Mesodermal cell (in vitro differentiated cells): ENCODE measurements at regions not wholly inside any gene's neighbourhood (a gene's known extent, or its start where the extent isn't known, plus 50 kb on each side); places are given as distances from the start of the nearest gene placed in this dataset.

Source experiments
- H3K27ac ChIP-seq: 2 replicates; pipeline ENCODE4 v1.7.0; 2013; ENCODE audit warnings: mild to moderate bottlenecking, low read depth, low read length, moderate library complexity; ENCODE audit not compliant: severe bottlenecking
- H3K36me3 ChIP-seq: 2 replicates; pipeline ENCODE4 v1.7.1; 2013; ENCODE audit warnings: mild to moderate bottlenecking, low read length, moderate library complexity; ENCODE audit not compliant: control insufficient read depth, insufficient read depth
- H3K4me1 ChIP-seq: one replicate; pipeline ENCODE4 v1.7.1; 2013; ENCODE audit warnings: mild to moderate bottlenecking, low read length; ENCODE audit not compliant: insufficient read depth, control insufficient read depth, poor library complexity, severe bottlenecking
- H3K4me3 ChIP-seq: 2 replicates; pipeline ENCODE4 v1.7.0; 2013; ENCODE audit warnings: low read length, control low read depth, mild to moderate bottlenecking; ENCODE audit not compliant: insufficient read depth, poor library complexity, severe bottlenecking; ENCODE audit errors: extremely low read depth
- H3K9me3 ChIP-seq: 2 replicates; pipeline ENCODE4 v1.7.1; 2013; ENCODE audit warnings: mild to moderate bottlenecking, low read length, moderate library complexity; ENCODE audit not compliant: control insufficient read depth
- WGBS, 2 experiments: methylation state at CpG; one replicate each; pipeline ENCODE4 v1.1.5; 2013; ENCODE audit warnings: missing lambda C conversion rate in 2 of 2; ENCODE audit not compliant: insufficient coverage in 2 of 2; 5-methylcytosine and 5-hydroxymethylcytosine counted together

GRCh38 chr11:127632976-127633680, 632.6 kb upstream of the KIRREL3 start:
- H3K36me3 ChIP-seq: no peaks in the 10 kb centered on the region
- no peaks in the 10 kb centered on the region for H3K9me3 ChIP-seq
- no CpG with 5 or more reads among the region's 2 CpGs for WGBS, 2 experiments
- no peaks in the 10 kb centered on the region for H3K4me1 ChIP-seq
- H3K4me3 ChIP-seq: no peak overlapping the region
- H3K27ac ChIP-seq: no peak overlapping the region

- Histone ChIP-seq H3K27ac (no peak overlapping the region), H3K4me1 (no peaks in the 10 kb centered on the region), H3K9me3 (no peaks in the 10 kb centered on the region), H3K36me3 (no peaks in the 10 kb centered on the region), H3K4me3 (no peak overlapping the region)
- 79 to 86% methylated on average over 3 of the region's 4 CpGs for WGBS, 2 experiments
Measured at GRCh38 chr11:127632546-127632945, 632.0 kb upstream of the KIRREL3 start.

GRCh38 chr11:127631974-127632373, 631.4 kb upstream of the KIRREL3 start:
- WGBS, 2 experiments: 100% methylated on average over 3 to 5 of the region's 5 CpGs
- no peak overlapping the region for H3K4me3 ChIP-seq
- no peaks in the 10 kb centered on the region for H3K4me1 ChIP-seq
- H3K9me3 ChIP-seq: no peaks in the 10 kb centered on the region
- H3K36me3 ChIP-seq: no peaks in the 10 kb centered on the region
- no peak overlapping the region for H3K27ac ChIP-seq

- H3K9me3 ChIP-seq: no peaks in the 10 kb centered on the region
- H3K4me3 ChIP-seq: no peak overlapping the region
- no peak overlapping the region for H3K27ac ChIP-seq
- WGBS, 2 experiments: 85 to 91% methylated on average over 2 of the region's 3 CpGs
- no peaks in the 10 kb centered on the region for H3K36me3 ChIP-seq
- H3K4me1 ChIP-seq: no peaks in the 10 kb centered on the region
Measured at GRCh38 chr11:127629200-127629599, 628.6 kb upstream of the KIRREL3 start.

GRCh38 chr11:127628458-127628785, 627.9 kb upstream of the KIRREL3 start:
- WGBS, 2 experiments: 83% methylated on average over 2 to 3 of the region's 5 CpGs
- no peaks in the 10 kb centered on the region for H3K4me1 ChIP-seq
- no peaks in the 10 kb centered on the region for H3K9me3 ChIP-seq
- no peak overlapping the region for H3K4me3 ChIP-seq
- H3K36me3 ChIP-seq: no peaks in the 10 kb centered on the region
- no peak overlapping the region for H3K27ac ChIP-seq

GRCh38 chr11:127627629-127628457, 627.3 kb upstream of the KIRREL3 start:
- H3K4me3 ChIP-seq: no peak overlapping the region
- 85 to 93% methylated on average over 6 to 7 of the region's 12 CpGs for WGBS, 2 experiments

GRCh38 chr11:127627204-127627603, 626.6 kb upstream of the KIRREL3 start:
- Histone ChIP-seq H3K4me3 (no peak overlapping the region), H3K27ac (no peak overlapping the region), H3K9me3 (no peaks in the 10 kb centered on the region), H3K4me1 (no peaks in the 10 kb centered on the region), H3K36me3 (no peaks in the 10 kb centered on the region)
- no CpG with 5 or more reads among the region's 1 CpG for WGBS, 2 experiments

More at GRCh38 chr11:127627629-127628457, 627.3 kb upstream of the KIRREL3 start:
- no peak overlapping the region for H3K27ac ChIP-seq
- no peaks in the 10 kb centered on the region for H3K9me3 ChIP-seq
- no peaks in the 10 kb centered on the region for H3K4me1 ChIP-seq
- no peaks in the 10 kb centered on the region for H3K36me3 ChIP-seq

- no peak overlapping the region for H3K27ac ChIP-seq
- no peaks in the 10 kb centered on the region for H3K36me3 ChIP-seq
- WGBS, 2 experiments: 95 to 97% methylated on average over 3 of the region's 3 CpGs
- no peaks in the 10 kb centered on the region for H3K4me1 ChIP-seq
- no peak overlapping the region for H3K4me3 ChIP-seq
- no peaks in the 10 kb centered on the region for H3K9me3 ChIP-seq
Measured at GRCh38 chr11:127625402-127625801, 624.8 kb upstream of the KIRREL3 start.

- Histone ChIP-seq H3K4me1 (no peaks in the 10 kb centered on the region), H3K36me3 (no peaks in the 10 kb centered on the region), H3K9me3 (no peaks in the 10 kb centered on the region), H3K27ac (no peak overlapping the region), H3K4me3 (no peak overlapping the region)
- WGBS, 2 experiments: 86 to 94% methylated on average over 8 to 9 of the region's 10 CpGs
Measured at GRCh38 chr11:127624306-127624856, 623.8 kb upstream of the KIRREL3 start.

- Histone ChIP-seq H3K4me3 (no peak overlapping the region), H3K9me3 (no peaks in the 10 kb centered on the region), H3K4me1 (no peaks in the 10 kb centered on the region), H3K27ac (no peak overlapping the region), H3K36me3 (no peaks in the 10 kb centered on the region)
Measured at GRCh38 chr11:127622686-127623085, 622.1 kb upstream of the KIRREL3 start.

- WGBS, 2 experiments: 82% methylated on average over 2 of the region's 4 CpGs; no CpG with 5 or more reads in 1 of the 2 experiments
- Histone ChIP-seq H3K4me3 (no peak overlapping the region), H3K4me1 (no peaks in the 10 kb centered on the region), H3K36me3 (no peaks in the 10 kb centered on the region), H3K27ac (no peak overlapping the region), H3K9me3 (no peaks in the 10 kb centered on the region)
Measured at GRCh38 chr11:127620671-127621070, 620.1 kb upstream of the KIRREL3 start.
